Activated T-cell treated with anti-CD3 and anti-CD28 coated beads, Interleukin-2, amount 50 U/mL, for 1 hour (primary cell): ENCODE measurements at regions not wholly inside any gene's neighbourhood (a gene's known extent, or its start where the extent isn't known, plus 50 kb on each side); places are given as distances from the start of the nearest gene placed in this dataset.
"Not testable (repeated sequence)": the region's sequence is repeated elsewhere in the genome, so short reads cannot be mapped to it uniquely, and the experiment has no call there.

Experiments used
- DNase-seq: peaks from one replicate; pipeline ENCODE4 v3.0.0-alpha.2; 2020

- no peak for DNase-seq
Measured at GRCh38 chr3:152583963-152584362, 251.0 kb upstream of the P2RY1 start.

GRCh38 chr3:152586974-152587373 is 248.0 kb upstream of the P2RY1 start:
- no peak for DNase-seq

- DNase-seq, result no peak
Measured at GRCh38 chr3:152587861-152588260, 247.1 kb upstream of the P2RY1 start.

DNA sequence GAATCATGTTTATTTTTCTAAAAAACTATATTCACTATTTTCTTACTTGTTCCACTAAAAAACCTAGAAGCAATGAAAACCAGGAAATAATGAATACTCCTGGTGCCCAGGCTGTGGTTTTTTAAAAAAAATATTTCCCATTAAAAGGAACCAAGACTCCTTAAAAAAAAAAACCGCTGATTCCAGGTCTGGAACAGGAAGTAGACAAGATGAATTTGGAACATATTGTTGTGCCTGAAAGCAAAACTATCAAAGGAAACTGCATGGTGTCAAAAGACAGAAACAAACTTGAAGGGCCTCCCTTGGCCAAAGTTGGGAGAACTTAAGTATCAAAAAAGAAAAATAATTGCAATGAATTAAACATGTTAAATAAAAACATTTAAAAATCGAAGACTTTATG is 245.3 kb upstream of the P2RY1 start:
- no peak for DNase-seq

GRCh38 chr3:152591515-152591914 is 243.4 kb upstream of the P2RY1 start:
- DNase-seq, result no peak

- DNase-seq, result no peak
Measured at GRCh38 chr3:152593242-152593641, 241.7 kb upstream of the P2RY1 start.

DNA sequence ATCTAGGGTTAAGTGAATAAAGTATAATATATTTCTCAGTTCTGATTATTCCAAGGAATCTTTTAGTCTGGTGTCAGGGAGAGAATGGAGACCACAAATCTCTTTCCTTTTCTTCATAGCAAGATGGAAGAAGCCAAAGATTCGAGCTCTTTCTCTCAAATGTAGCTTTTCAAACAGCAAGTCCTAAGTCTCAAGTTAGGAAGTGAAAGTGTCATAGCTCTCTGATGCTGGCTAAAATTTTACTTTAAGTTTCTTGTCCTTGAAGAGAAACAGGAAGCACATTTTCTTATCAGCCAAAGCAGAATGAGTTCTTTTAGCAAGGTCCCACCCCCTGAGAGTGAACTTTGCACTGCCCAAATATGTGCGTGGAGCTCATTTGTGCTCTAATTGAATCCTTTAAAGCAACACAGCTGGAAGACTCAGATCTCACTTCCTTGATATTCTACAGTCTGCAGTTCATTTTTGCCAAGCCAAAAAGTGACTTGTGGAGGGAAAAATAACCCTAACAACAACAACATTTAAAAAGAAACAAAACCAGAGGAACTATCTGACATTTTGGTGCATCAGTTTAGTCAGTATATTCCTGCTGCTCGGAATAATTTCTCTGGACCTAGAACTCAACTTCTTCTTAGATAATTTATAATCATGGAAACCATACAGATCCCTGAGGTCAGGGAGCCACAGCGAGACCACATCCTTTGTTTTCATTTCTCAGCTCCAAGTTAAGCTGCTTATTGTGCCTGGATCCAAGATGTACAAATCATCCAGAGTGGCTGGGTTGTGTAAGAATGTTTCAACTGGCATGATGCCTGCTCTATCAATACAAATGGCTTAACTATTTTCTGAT is 238.7 kb upstream of the P2RY1 start:
- DNase-seq, result no peak

- not testable (repeated sequence) for DNase-seq
Measured at GRCh38 chr3:152596832-152597231, 238.1 kb upstream of the P2RY1 start.

DNA sequence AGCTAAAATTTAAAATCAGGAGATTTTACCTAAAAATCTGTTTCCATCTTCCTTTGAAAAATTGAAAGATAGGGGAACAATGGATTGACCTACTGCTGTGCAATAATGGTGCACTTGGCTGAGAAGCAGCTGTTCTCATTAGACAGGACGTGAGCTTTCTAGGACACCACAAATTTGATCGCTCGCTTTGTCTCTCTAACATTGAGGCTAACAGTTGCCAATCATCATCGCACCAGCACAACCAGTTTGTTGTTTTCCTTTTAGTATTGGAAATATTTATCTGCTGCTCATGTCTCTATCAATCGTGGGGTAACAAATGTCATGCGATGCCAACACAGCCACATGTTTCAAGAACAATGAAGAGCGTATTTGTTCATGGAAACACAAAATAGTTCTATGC is 228.8 kb upstream of the P2RY1 start:
- no peak for DNase-seq

DNA sequence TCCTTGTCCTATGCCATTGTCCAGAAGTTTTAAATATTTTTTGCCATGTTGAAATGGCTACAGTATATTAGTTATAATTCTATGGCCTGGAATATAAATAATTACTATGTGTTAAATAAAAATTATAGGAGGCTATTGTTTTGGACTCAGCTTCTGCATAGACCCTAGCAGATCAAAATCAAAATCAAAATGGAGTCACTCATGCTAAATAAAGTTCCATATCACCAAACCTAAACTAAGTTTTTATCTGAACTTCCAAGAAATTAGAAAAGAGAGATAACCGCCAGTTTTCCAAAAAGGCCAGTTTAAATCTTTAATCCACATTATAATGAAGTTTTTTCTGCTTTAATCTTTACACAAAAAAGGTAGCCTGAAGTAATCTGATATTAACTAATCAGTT is 227.8 kb upstream of the P2RY1 start:
- no peak for DNase-seq

GRCh38 chr3:152608696-152609594 is 226.0 kb upstream of the P2RY1 start:
- DNase-seq, result no peak

- no peak for DNase-seq
Measured at GRCh38 chr3:152609891-152610290, 225.0 kb upstream of the P2RY1 start.

DNA sequence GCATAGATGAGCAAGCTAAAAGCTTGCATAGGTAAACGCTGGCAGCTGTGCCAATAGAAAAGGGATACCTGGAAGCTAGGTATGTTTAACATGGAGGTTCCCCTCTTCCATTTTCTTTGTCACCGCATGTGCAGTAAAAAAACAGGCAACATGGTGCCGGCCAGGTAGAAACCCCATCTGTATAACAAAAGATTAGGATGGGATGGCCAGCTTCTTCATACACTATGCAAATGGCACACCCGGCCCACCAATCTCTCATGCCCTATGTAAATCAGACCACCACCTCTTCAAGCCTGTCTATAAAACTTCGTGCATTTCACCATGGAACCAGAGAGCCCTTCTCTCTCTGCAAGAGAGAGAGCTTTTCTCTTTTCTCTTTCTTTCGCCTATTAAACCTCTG is 224.3 kb upstream of the P2RY1 start:
- no peak for DNase-seq

GRCh38 chr3:152611905-152612304 is 223.0 kb upstream of the P2RY1 start:
- no peak for DNase-seq

DNA sequence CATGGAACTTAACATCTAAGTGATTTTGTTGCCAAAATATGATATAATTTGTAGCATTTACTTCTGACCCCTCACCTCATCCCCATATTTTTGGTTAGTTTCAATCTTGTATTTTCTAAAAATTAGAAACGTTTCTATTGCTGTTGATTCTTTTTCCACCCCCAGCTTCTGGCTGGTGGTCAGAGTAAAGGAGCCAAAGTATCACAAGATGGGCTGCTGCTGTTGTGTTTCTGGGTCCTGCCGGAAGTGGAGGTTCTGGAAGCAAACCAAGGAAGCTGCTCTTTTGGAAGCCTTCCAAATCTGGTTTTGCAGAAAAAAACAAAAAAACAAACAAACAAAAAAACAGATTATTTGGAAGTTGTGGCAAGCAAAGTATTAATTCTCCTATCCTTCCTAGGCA is 221.1 kb upstream of the P2RY1 start:
- DNase-seq, result no peak

DNA sequence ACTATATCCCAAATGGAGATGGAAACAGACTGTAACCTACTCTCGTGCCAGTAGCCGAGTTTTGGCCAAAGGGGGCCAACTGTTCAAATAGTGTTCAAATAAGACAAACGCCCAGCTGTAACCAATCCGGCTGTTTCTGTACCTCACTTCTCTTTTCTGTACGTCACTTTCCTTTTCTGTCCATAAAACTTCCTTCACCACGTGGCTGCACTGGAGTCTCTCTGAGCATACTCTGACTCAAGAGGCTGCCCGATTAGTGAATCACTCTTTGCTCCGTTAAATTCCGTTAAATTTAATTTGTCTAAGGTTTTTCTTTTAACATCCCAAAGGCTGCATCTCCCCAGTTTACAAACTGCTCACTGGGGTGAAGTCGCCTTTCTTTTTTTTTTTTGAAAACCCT is 219.2 kb upstream of the P2RY1 start:
- DNase-seq, result no peak

DNA sequence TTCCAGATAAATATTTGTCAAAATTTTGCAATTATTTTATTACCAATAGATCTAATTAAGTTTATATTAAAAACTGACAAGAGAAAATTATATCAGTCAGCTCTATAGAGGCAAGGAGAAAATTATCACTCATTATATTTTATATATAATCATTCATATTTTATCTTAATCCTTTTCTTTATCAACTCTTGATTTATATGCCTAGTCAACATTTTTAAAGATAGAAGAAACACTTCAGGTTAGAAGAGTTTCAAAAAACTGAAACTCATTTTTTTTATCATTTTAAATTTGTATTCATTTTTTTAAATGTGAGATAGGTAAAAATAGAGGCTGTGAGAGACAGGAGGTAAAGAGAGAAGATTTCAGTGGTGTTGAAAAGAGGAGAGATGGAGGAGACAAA is 217.3 kb upstream of the P2RY1 start:
- no peak for DNase-seq

DNA sequence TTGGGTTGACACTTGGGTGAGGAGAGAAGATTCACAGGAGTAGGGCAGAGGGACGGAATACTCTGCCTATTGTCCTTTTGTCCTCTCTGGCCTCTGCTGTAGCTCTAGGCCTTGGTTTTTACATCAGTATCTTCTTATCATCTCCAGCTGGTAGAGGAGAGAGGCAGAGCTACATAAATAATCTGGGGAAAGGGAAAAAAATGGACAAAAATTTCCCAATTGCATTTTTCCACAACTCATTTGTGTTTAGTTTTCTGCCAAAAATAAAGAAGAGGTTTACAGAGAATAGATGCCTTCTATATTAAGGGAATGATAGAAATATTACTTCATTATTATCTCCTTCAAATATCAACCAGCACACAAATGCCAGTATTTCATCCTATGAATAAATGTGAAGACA is 216.4 kb upstream of the P2RY1 start:
- no peak for DNase-seq

DNA sequence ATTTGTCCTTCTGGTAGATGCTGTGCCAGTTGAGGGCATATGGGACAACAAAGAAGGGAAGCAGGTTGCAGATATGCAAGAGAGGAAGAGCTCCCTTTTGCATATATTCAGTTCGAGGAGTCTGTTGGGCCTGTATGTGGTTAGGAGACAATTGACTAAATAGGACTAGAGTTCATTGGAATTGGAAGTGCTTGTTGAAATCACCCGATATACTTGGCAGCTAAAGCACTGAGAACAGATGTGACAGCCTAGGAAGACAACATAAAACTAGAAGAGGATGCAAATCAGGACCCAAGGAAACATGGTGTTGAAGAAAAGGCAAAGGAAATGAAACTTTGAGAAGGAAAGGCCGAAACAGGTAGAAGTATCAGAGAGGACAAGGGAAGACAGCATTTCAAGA is 215.2 kb upstream of the P2RY1 start:
- no peak for DNase-seq

- no peak for DNase-seq
Measured at GRCh38 chr3:152620395-152620794, 214.5 kb upstream of the P2RY1 start.

- DNase-seq, result no peak
Measured at GRCh38 chr3:152621006-152621868, 213.7 kb upstream of the P2RY1 start.

GRCh38 chr3:152621967-152622810 is 212.7 kb upstream of the P2RY1 start:
- no peak for DNase-seq
